Gastroesophageal sphincter (tissue), 4 donors: ENCODE measurements at regions not wholly inside any gene's neighbourhood (a gene's known extent, or its start where the extent isn't known, plus 50 kb on each side); places are given as distances from the start of the nearest gene placed in this dataset.

Experiments used
- ATAC-seq: fragments of 150-250 bp; one replicate; pipeline ENCODE4 v1.9.1; 2016; ENCODE audit warnings: mild to moderate bottlenecking, moderate library complexity
- H3K27ac ChIP-seq, 4 donors: fragments of 200-600 bp; sonication (generic) in 3 of 4; 1 replicate in 3 of 4; 2 replicates in 1 of 4; pipeline ENCODE4 v1.5.1; 2016 to 2019
- H3K27me3 ChIP-seq: fragments of 200-600 bp; sonication (generic); one replicate; pipeline ENCODE4 v1.5.1; 2019
- H3K36me3 ChIP-seq, 2 donors: fragments of 200-600 bp; sonication (generic); one replicate each; pipeline ENCODE4 v1.5.1; 2019; ENCODE audit warnings: control low read depth in 1 of 2
- H3K4me1 ChIP-seq, 3 donors: fragments of 200-600 bp; sonication (generic); 1 replicate in 2 of 3; 2 replicates in 1 of 3; pipeline ENCODE4 v1.5.1; 2016 to 2019; ENCODE audit warnings: control low read depth in 2 of 3
- H3K4me3 ChIP-seq, 2 donors: fragments of 200-600 bp; sonication (generic); one replicate each; pipeline ENCODE4 v1.5.1; 2019; ENCODE audit warnings: mild to moderate bottlenecking in 1 of 2, moderate library complexity in 1 of 2
- H3K9me3 ChIP-seq, 3 donors: fragments of 200-600 bp; sonication (generic); one replicate each; pipeline ENCODE4 v1.5.1; 2017 to 2019; ENCODE audit warnings: control low read depth in 2 of 3
- CTCF ChIP-seq, 4 experiments: fragments of 200-600 bp in 2 of 4; fragments of 450-650 bp in 2 of 4; sonication (generic) in 1 of 4; IDR thresholded peaks; one replicate each; pipeline ENCODE4 v1.5.1; 2017 to 2019; ENCODE audit warnings: antibody characterized with exemption in 4 of 4, mild to moderate bottlenecking in 2 of 4, moderate library complexity in 2 of 4
- EP300 ChIP-seq: sonication (generic); formaldehyde crosslinking; IDR thresholded peaks from one replicate; pipeline ENCODE4 v1.6.1; 2017; ENCODE audit warnings: antibody characterized with exemption, mild to moderate bottlenecking
- POLR2A ChIP-seq, 2 donors: fragments of 450-650 bp; IDR thresholded peaks; one replicate each; pipeline ENCODE4 v1.6.1; 2017; ENCODE audit warnings: antibody characterized with exemption in 2 of 2, mild to moderate bottlenecking in 2 of 2, moderate library complexity in 1 of 2
- POLR2AphosphoS5 ChIP-seq: sonication (generic); formaldehyde crosslinking; IDR thresholded peaks from one replicate; pipeline ENCODE4 v1.6.1; 2017; ENCODE audit warnings: antibody characterized with exemption
- WGBS, 2 donors: methylation state at CpG; one replicate each; pipeline ENCODE4 v1.1.5; 2018; ENCODE audit warnings: low coverage in 1 of 2; 5-methylcytosine and 5-hydroxymethylcytosine counted together

- H3K4me3 ChIP-seq: no peak overlapping the region
These were observed 58.5 kb upstream of the TTC34 start for GRCh38 chr1:2859881-2860430.

GRCh38 chr1:2860476-2861142 is 59.1 kb upstream of the TTC34 start:
- TF ChIP-seq POLR2A (IDR thresholded peaks at IDR 0.05) (no peak), EP300 (no peak), POLR2AphosphoS5 (no peak), CTCF (IDR thresholded peaks at IDR 0.05) (no peak)

More at GRCh38 chr1:2859881-2860430, 58.5 kb upstream of the TTC34 start:
- no peak for ATAC-seq
- peaks cover 86% of the 10 kb centered on the region for H3K27me3 ChIP-seq
- TF ChIP-seq EP300: no peak
- no peak for TF ChIP-seq CTCF (IDR thresholded peaks at IDR 0.05)
- no peak for TF ChIP-seq POLR2A (IDR thresholded peaks at IDR 0.05)
- no peak for TF ChIP-seq POLR2AphosphoS5
- no CpG with 5 or more reads among the region's 12 CpGs for WGBS, 2 donors
- no peaks in the 10 kb centered on the region for H3K4me1 ChIP-seq
- no peak overlapping the region for H3K27ac ChIP-seq
- no peaks in the 10 kb centered on the region for H3K9me3 ChIP-seq
- no peaks in the 10 kb centered on the region for H3K36me3 ChIP-seq

GRCh38 chr1:2861143-2861987 is 59.9 kb upstream of the TTC34 start:
- no peak for TF ChIP-seq POLR2AphosphoS5
- no peak for TF ChIP-seq POLR2A (IDR thresholded peaks at IDR 0.05)
- TF ChIP-seq CTCF (IDR thresholded peaks at IDR 0.05): no peak
- TF ChIP-seq EP300: no peak
- Histone ChIP-seq H3K27me3 (peaks cover 86% of the 10 kb centered on the region), H3K4me1 (no peaks in the 10 kb centered on the region), H3K9me3 (no peaks in the 10 kb centered on the region), H3K36me3 (no peaks in the 10 kb centered on the region), H3K4me3 (no peak overlapping the region), H3K27ac (no peak overlapping the region)
- WGBS, 2 donors: 100% methylated on average over 1 of the region's 19 CpGs; no CpG with 5 or more reads in 1 of the 2 donors
- no peak for ATAC-seq

More at GRCh38 chr1:2860476-2861142, 59.1 kb upstream of the TTC34 start:
- no peaks in the 10 kb centered on the region for H3K4me1 ChIP-seq
- H3K4me3 ChIP-seq: no peak overlapping the region
- ATAC-seq: no peak
- no peaks in the 10 kb centered on the region for H3K9me3 ChIP-seq
- peaks cover 86% of the 10 kb centered on the region for H3K27me3 ChIP-seq
- no peaks in the 10 kb centered on the region for H3K36me3 ChIP-seq
- WGBS, 2 donors: 88% methylated on average over 5 of the region's 30 CpGs; no CpG with 5 or more reads in 1 of the 2 donors
- H3K27ac ChIP-seq: no peak overlapping the region

- Histone ChIP-seq H3K9me3 (no peaks in the 10 kb centered on the region), H3K4me1 (no peaks in the 10 kb centered on the region), H3K27me3 (peaks cover 86% of the 10 kb centered on the region), H3K4me3 (no peak overlapping the region), H3K36me3 (no peaks in the 10 kb centered on the region), H3K27ac (no peak overlapping the region)
- TF ChIP-seq CTCF (IDR thresholded peaks at IDR 0.05): no peak
- 37% methylated on average over 6 of the region's 35 CpGs; no CpG with 5 or more reads in 1 of the 2 donors for WGBS, 2 donors
- ATAC-seq: no peak
These were observed 60.7 kb upstream of the TTC34 start for GRCh38 chr1:2861988-2862813.
